H9 (cell line): ENCODE measurements at regions not wholly inside any gene's neighbourhood (a gene's known extent, or its start where the extent isn't known, plus 50 kb on each side); places are given as distances from the start of the nearest gene placed in this dataset.

ENCODE experiments used
- DNase-seq: peaks from one replicate; pipeline ENCODE4 v3.0.0-alpha.2; 2017
- H2AFZ ChIP-seq: one replicate; pipeline ENCODE4 v1.6.1; 2013; ENCODE audit warnings: mild to moderate bottlenecking, low read length, control low read depth, moderate library complexity
- H2AK5ac ChIP-seq: 2 replicates; pipeline ENCODE4 v1.6.1; 2013; ENCODE audit warnings: low read length, control low read depth, mixed read lengths; ENCODE audit not compliant: insufficient read length
- H2BK120ac ChIP-seq: one replicate; pipeline ENCODE4 v1.6.1; 2013; ENCODE audit warnings: low read depth, mild to moderate bottlenecking, low read length, control low read depth, inconsistent platforms; ENCODE audit not compliant: poor library complexity, severe bottlenecking
- H2BK12ac ChIP-seq: 2 replicates; pipeline ENCODE4 v1.6.1; 2013; ENCODE audit warnings: low read length, control low read depth, mixed read lengths, low read depth; ENCODE audit not compliant: insufficient read length
- H2BK15ac ChIP-seq: 2 replicates; pipeline ENCODE4 v1.6.1; 2013; ENCODE audit warnings: low read depth, low read length, control low read depth
- H2BK20ac ChIP-seq: one replicate; pipeline ENCODE4 v1.6.1; 2013; ENCODE audit warnings: low read depth, mild to moderate bottlenecking, low read length, control low read depth, inconsistent platforms; ENCODE audit not compliant: poor library complexity, severe bottlenecking
- H2BK5ac ChIP-seq: 2 replicates; pipeline ENCODE4 v1.6.1; 2013; ENCODE audit warnings: low read length, control low read depth, mixed read lengths; ENCODE audit not compliant: insufficient read length
- H3K14ac ChIP-seq: 2 replicates; pipeline ENCODE4 v1.6.1; 2013; ENCODE audit warnings: low read length, control low read depth; ENCODE audit not compliant: insufficient read depth
- H3K18ac ChIP-seq: 2 replicates; pipeline ENCODE4 v1.6.1; 2013; ENCODE audit warnings: low read depth, mild to moderate bottlenecking, mixed read lengths, low read length, control low read depth; ENCODE audit not compliant: insufficient read length
- H3K23ac ChIP-seq: 2 replicates; pipeline ENCODE4 v1.6.1; 2013; ENCODE audit warnings: low read length, control low read depth, mixed read lengths, low read depth; ENCODE audit not compliant: insufficient read length
- H3K23me2 ChIP-seq: 2 replicates; pipeline ENCODE4 v1.6.1; 2013; ENCODE audit warnings: low read depth, mild to moderate bottlenecking, mixed read lengths, low read length, control low read depth; ENCODE audit not compliant: insufficient read length, poor library complexity, severe bottlenecking
- H3K27ac ChIP-seq: 2 replicates; pipeline ENCODE4 v1.5.1; 2013; ENCODE audit warnings: low read length, control low read depth, mixed read lengths, low read depth; ENCODE audit not compliant: insufficient read length
- H3K27me3 ChIP-seq: 2 replicates; pipeline ENCODE4 v1.6.1; 2013; ENCODE audit warnings: low read length, control low read depth, inconsistent platforms; ENCODE audit not compliant: insufficient read depth
- H3K4ac ChIP-seq: 2 replicates; pipeline ENCODE4 v1.6.1; 2013; ENCODE audit warnings: low read depth, mild to moderate bottlenecking, control low read depth, inconsistent platforms, low read length, moderate library complexity
- H3K4me1 ChIP-seq: 2 replicates; pipeline ENCODE4 v1.6.1; 2013; ENCODE audit warnings: low read length, control low read depth, inconsistent platforms; ENCODE audit not compliant: insufficient read depth
- H3K4me2 ChIP-seq: 2 replicates; pipeline ENCODE4 v1.6.1; 2013; ENCODE audit warnings: low read length, control low read depth, mixed read lengths; ENCODE audit not compliant: insufficient read length, insufficient read depth
- H3K56ac ChIP-seq: 2 replicates; pipeline ENCODE4 v1.6.1; 2013; ENCODE audit warnings: low read depth, mild to moderate bottlenecking, mixed read lengths, low read length, control low read depth; ENCODE audit not compliant: insufficient read length
- H3K79me1 ChIP-seq: 2 replicates; pipeline ENCODE4 v1.6.1; 2013; ENCODE audit warnings: low read depth, mild to moderate bottlenecking, moderate library complexity, low read length, control low read depth, inconsistent platforms; ENCODE audit not compliant: insufficient read depth, poor library complexity, severe bottlenecking
- H3K79me2 ChIP-seq: 2 replicates; pipeline ENCODE4 v1.6.1; 2013; ENCODE audit warnings: low read length, control low read depth, inconsistent platforms; ENCODE audit not compliant: insufficient read depth
- H3K9ac ChIP-seq: 2 replicates; pipeline ENCODE4 v1.6.1; 2013; ENCODE audit warnings: low read length, control low read depth, mixed read lengths; ENCODE audit not compliant: insufficient read length; ENCODE audit errors: extremely low read depth
- H3K9me3 ChIP-seq: one replicate; pipeline ENCODE4 v1.6.1; 2013; ENCODE audit warnings: low read depth, low read length, inconsistent platforms; ENCODE audit not compliant: control insufficient read depth
- H3T11ph ChIP-seq: one replicate; pipeline ENCODE4 v1.6.1; 2013; ENCODE audit warnings: mild to moderate bottlenecking, low read length, control low read depth, inconsistent platforms
- H4K20me1 ChIP-seq: one replicate; pipeline ENCODE4 v1.6.1; 2013; ENCODE audit not compliant: control insufficient read depth, insufficient read length, insufficient read depth
- H4K5ac ChIP-seq: 2 replicates; pipeline ENCODE4 v1.6.1; 2013; ENCODE audit warnings: low read depth, mild to moderate bottlenecking, mixed read lengths, low read length, control low read depth; ENCODE audit not compliant: insufficient read length
- H4K8ac ChIP-seq: replicated peaks from 2 replicates; pipeline ENCODE4 v1.6.1; 2013; ENCODE audit warnings: low read length, control low read depth, mixed read lengths, low read depth; ENCODE audit not compliant: insufficient read length
- H4K91ac ChIP-seq: 2 replicates; pipeline ENCODE4 v1.6.1; 2013; ENCODE audit warnings: low read depth, mild to moderate bottlenecking, moderate library complexity, mixed read lengths, low read length, control low read depth; ENCODE audit not compliant: insufficient read length
- H3K27ac Mint-ChIP-seq, 3 experiments: 2 replicates in 2 of 3; 3 replicates in 1 of 3; pipeline ENCODE4 v1.8.0; 2020 to 2021; ENCODE audit warnings: mixed read lengths in 3 of 3, mild to moderate bottlenecking in 1 of 3, moderate library complexity in 1 of 3
- H3K27me3 Mint-ChIP-seq: 2 replicates; pipeline ENCODE4 v1.8.0; 2021; ENCODE audit warnings: low read depth, mild to moderate bottlenecking, moderate library complexity, mixed read lengths
- H3K36me3 Mint-ChIP-seq, 3 experiments: 2 replicates in 2 of 3; 3 replicates in 1 of 3; pipeline ENCODE4 v1.8.0; 2020 to 2021; ENCODE audit warnings: low read depth in 3 of 3, mixed read lengths in 3 of 3; ENCODE audit not compliant: insufficient read depth in 1 of 3
- H3K4me1 Mint-ChIP-seq, 2 experiments: 2 replicates each; pipeline ENCODE4 v1.8.0; 2020; ENCODE audit warnings: mixed read lengths in 2 of 2
- H3K4me3 Mint-ChIP-seq, 2 experiments: 2 replicates in 1 of 2; 3 replicates in 1 of 2; pipeline ENCODE4 v1.8.0; 2020 to 2021; ENCODE audit warnings: mild to moderate bottlenecking in 2 of 2, mixed read lengths in 2 of 2, moderate library complexity in 1 of 2
- H3K9me3 Mint-ChIP-seq, 2 experiments: 2 replicates in 1 of 2; 3 replicates in 1 of 2; pipeline ENCODE4 v1.8.0; 2020; ENCODE audit warnings: mild to moderate bottlenecking in 2 of 2, mixed read lengths in 2 of 2, moderate library complexity in 1 of 2
- CTCF ChIP-seq: fragments of 200-600 bp; sonication (generic); conservative IDR thresholded peaks from 3 replicates; pipeline ENCODE4 v1.8.0; 2021; ENCODE audit warnings: antibody characterized with exemption, mild to moderate bottlenecking
- WGBS: extraction: QIAGEN DNeasy Blood & Tissue Kit; methylation state at CpG from one replicate; pipeline ENCODE4 v1.1.7; 2013; ENCODE audit warnings: missing lambda C conversion rate, low lambda C conversion rate, mixed read lengths; ENCODE audit not compliant: insufficient read length; ENCODE audit errors: extremely low coverage; 5-methylcytosine and 5-hydroxymethylcytosine counted together

DNA sequence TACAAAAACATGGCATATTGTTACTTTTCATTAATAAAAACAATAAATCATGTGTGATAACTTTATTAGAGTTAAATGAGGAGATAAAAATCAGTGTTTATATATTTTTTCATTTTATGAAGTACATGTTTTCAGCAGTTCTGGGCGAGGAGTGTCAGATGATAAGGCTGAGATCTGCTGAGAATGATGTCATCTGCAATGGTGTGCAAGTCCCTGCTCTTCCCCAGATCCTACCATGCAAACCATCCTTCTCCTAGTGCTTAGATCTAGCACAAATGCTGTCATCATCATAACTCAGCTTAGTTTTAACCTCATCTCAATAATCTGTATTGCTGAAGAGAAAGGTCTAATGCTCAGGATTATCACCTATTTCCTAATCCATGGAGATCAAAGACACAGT, 214.4 kb upstream of the DAB1 start:
- Histone ChIP-seq H3K14ac (no peak overlapping the region), H3K9ac (no peak overlapping the region), H4K20me1 (no peaks in the 10 kb centered on the region), H3K79me1 (no peaks in the 10 kb centered on the region), H3K4ac (no peak overlapping the region), H3K27ac (no peak overlapping the region), H2BK5ac (no peak overlapping the region), H2AFZ (no peak overlapping the region), H4K91ac (no peak overlapping the region), H2BK20ac (no peak overlapping the region), H2BK15ac (no peak overlapping the region), H4K8ac (no peak overlapping the region), H2AK5ac (no peak overlapping the region), H3K23me2 (no peaks in the 10 kb centered on the region), H3K18ac (no peak overlapping the region), H3K27me3 (no peaks in the 10 kb centered on the region), H3K9me3 (no peaks in the 10 kb centered on the region), H2BK120ac (no peak overlapping the region), H3K23ac (no peak overlapping the region), H2BK12ac (no peak overlapping the region), H3K79me2 (no peaks in the 10 kb centered on the region), H3K4me1 (peaks cover 1% of the 10 kb centered on the region; the same call in 1 of the 2 replicates), H3K4me2 (no peak overlapping the region), H3T11ph (no peak overlapping the region), H4K5ac (no peak overlapping the region), H3K56ac (no peak overlapping the region)
- no CpG with 5 or more reads among the region's 1 CpG for whole genome bisulfite sequencing
- no peak overlapping the region for H3K4me3 Mint-ChIP-seq
- H3K27me3 Mint-ChIP-seq = peaks cover 2% of the 10 kb centered on the region
- no peaks in the 10 kb centered on the region for H3K9me3 Mint-ChIP-seq
- H3K36me3 Mint-ChIP-seq = no peaks in the 10 kb centered on the region; a peak in 1 of 7 replicates
- peaks cover 8% of the 10 kb centered on the region in 2 experiments for H3K4me1 Mint-ChIP-seq
- no peak overlapping the region for H3K27ac Mint-ChIP-seq
- no peak for DNase-seq
- TF ChIP-seq CTCF = no peak
